ENCODE measurements at regions not wholly inside any gene's neighbourhood (a gene's known extent, or its start where the extent isn't known, plus 50 kb on each side); places are given as distances from the start of the nearest gene placed in this dataset.
A peak's percentile ranks its signal among the peaks of the same experiment; 100 is the strongest.

DNA sequence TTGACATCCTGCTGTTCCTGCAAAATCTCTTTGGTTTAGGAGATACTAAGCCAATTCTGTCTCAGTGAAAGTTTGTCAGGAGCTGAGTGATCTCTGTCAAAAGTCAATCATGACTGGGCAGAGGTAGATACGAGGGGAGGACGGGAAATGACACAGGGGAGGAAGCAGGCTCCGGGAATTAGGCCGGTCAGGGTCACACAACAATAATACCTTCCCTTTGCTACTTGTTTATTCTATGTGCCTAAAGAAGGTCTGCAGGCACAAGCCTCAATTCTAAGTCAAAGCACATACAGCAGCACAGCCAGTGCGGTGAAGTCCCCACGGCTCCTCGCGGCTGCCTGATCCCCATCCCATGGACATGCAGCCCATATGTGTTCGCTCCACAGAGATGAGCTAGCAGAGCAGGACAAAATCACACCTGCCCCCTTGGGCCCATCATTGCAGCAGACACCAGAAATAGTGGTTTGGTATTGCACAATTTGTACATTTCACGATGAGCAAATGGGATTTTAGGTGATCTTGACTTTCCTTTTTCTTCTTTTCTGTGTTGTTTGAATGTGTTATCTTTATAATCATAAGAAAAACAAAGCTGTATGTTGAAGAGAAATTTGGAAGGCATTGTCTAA, 141.4 kb downstream of the VAPA start:
- Mint-ChIP-seq H3K4me3 (ENCODE audit: unreplicated experiment) (no peak overlapping the region), H3K27me3 (ENCODE audit: low read depth, unreplicated experiment) (peaks cover 4% of the 10 kb centered on the region), H3K4me1 (ENCODE audit: low read depth, unreplicated experiment) (peaks cover 15% of the 10 kb centered on the region), H3K9me3 (ENCODE audit: unreplicated experiment) (no peaks in the 10 kb centered on the region), H3K36me3 (ENCODE audit: low read depth, unreplicated experiment) (no peaks in the 10 kb centered on the region), H3K27ac (ENCODE audit: unreplicated experiment) (no peak overlapping the region)
- TF ChIP-seq CTCF (IDR thresholded peaks at IDR 0.05; ENCODE audit: insufficient read depth, low read depth, low read length), result no peak
- TF ChIP-seq EZH2 (IDR thresholded peaks at IDR 0.05; ENCODE audit: insufficient read depth, low read length), result no peak
- Histone ChIP-seq H4K20me1 (ENCODE audit: insufficient read depth, low read length) (no peaks in the 10 kb centered on the region), H3K27ac (ENCODE audit: low read depth, low read length) (no peak overlapping the region), H3K36me3 (ENCODE audit: insufficient read depth, low read length) (no peaks in the 10 kb centered on the region), H3K4me3 (ENCODE audit: insufficient read depth, low read depth, low read length) (no peak overlapping the region), H3K4me2 (ENCODE audit: low read length) (no peak overlapping the region), H2AFZ (ENCODE audit: low read depth, low read length) (no peak overlapping the region), H3K4me1 (ENCODE audit: insufficient read depth, low read length) (peaks cover 26% of the 10 kb centered on the region), H3K9me3 (ENCODE audit: insufficient read depth, low read depth, low read length) (no peaks in the 10 kb centered on the region), H3K27me3 (ENCODE audit: insufficient read depth, low read length) (no peaks in the 10 kb centered on the region), H3K79me2 (ENCODE audit: insufficient read depth, low read length) (no peaks in the 10 kb centered on the region), H3K9ac (ENCODE audit: low read length) (no peak overlapping the region)
- FAIRE-seq (no peak), DNase-seq (ENCODE audit: low read depth) (no peak)

GRCh38 chr18:10056506-10056905, 142.7 kb downstream of the VAPA start:
- Mint-ChIP-seq H3K4me1 (ENCODE audit: low read depth, unreplicated experiment) (peaks cover 17% of the 10 kb centered on the region), H3K27me3 (ENCODE audit: low read depth, unreplicated experiment) (peaks cover 4% of the 10 kb centered on the region), H3K4me3 (ENCODE audit: unreplicated experiment) (no peak overlapping the region), H3K36me3 (ENCODE audit: low read depth, unreplicated experiment) (no peaks in the 10 kb centered on the region), H3K27ac (ENCODE audit: unreplicated experiment) (peak overlapping the region; percentile 96), H3K9me3 (ENCODE audit: unreplicated experiment) (no peaks in the 10 kb centered on the region)
- no peak overlapping the region for H3K4me2 ChIP-seq (ENCODE audit: low read length)
- TF ChIP-seq EZH2 (IDR thresholded peaks at IDR 0.05; ENCODE audit: insufficient read depth, low read length), result no peak
- TF ChIP-seq CTCF (IDR thresholded peaks at IDR 0.05; ENCODE audit: insufficient read depth, low read depth, low read length), result no peak
- no peaks in the 10 kb centered on the region for H4K20me1 ChIP-seq (ENCODE audit: insufficient read depth, low read length)
- H3K9me3 ChIP-seq (ENCODE audit: insufficient read depth, low read depth, low read length), result no peaks in the 10 kb centered on the region
- no peaks in the 10 kb centered on the region for H3K27me3 ChIP-seq (ENCODE audit: insufficient read depth, low read length)
- H3K36me3 ChIP-seq (ENCODE audit: insufficient read depth, low read length), result no peaks in the 10 kb centered on the region
- no peak overlapping the region for H3K4me3 ChIP-seq (ENCODE audit: insufficient read depth, low read depth, low read length)
- peaks cover 26% of the 10 kb centered on the region for H3K4me1 ChIP-seq (ENCODE audit: insufficient read depth, low read length)
- H3K9ac ChIP-seq (ENCODE audit: low read length), result no peak overlapping the region
- H3K79me2 ChIP-seq (ENCODE audit: insufficient read depth, low read length), result no peaks in the 10 kb centered on the region
- no peak overlapping the region for H2AFZ ChIP-seq (ENCODE audit: low read depth, low read length)
- FAIRE-seq (no peak), DNase-seq (ENCODE audit: low read depth) (no peak)
- no peak overlapping the region for H3K27ac ChIP-seq (ENCODE audit: low read depth, low read length)

DNA sequence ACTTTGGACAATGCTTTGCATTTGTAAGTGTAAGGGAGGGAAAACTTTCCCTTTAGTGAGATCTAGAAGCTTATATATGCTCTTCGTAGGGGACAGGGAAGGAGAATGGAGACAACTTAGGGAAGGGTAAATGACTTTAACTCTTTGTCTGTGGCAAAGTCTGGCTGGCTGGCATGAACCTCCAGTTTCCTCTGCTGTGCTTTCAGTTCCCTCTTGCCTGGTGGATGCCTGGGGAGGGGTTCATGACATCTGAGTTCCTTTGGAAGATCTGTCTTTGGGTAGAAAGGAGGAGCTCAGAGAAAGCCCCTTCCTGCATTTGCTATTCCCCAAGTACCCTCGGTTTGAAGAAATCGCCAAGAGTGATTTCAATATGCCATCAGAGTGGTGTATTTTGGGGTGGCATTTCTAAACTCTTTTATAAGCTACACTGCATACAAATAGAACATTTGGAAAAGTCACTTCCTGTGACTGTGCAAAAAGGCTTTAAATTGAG, 143.6 kb downstream of the VAPA start:
- DNase-seq (ENCODE audit: low read depth), result no peak
- Histone ChIP-seq H3K4me2 (ENCODE audit: low read length) (peak overlapping the region; percentile 66), H4K20me1 (ENCODE audit: insufficient read depth, low read length) (no peaks in the 10 kb centered on the region), H3K79me2 (ENCODE audit: insufficient read depth, low read length) (no peaks in the 10 kb centered on the region), H3K4me1 (ENCODE audit: insufficient read depth, low read length) (peaks cover 22% of the 10 kb centered on the region), H3K27me3 (ENCODE audit: insufficient read depth, low read length) (no peaks in the 10 kb centered on the region), H3K36me3 (ENCODE audit: insufficient read depth, low read length) (no peaks in the 10 kb centered on the region), H3K27ac (ENCODE audit: low read depth, low read length) (peak overlapping the region; percentile 78), H3K9me3 (ENCODE audit: insufficient read depth, low read depth, low read length) (no peaks in the 10 kb centered on the region), H3K4me3 (ENCODE audit: insufficient read depth, low read depth, low read length) (peak overlapping the region; percentile 18), H3K9ac (ENCODE audit: low read length) (peak overlapping the region; percentile 33), H2AFZ (ENCODE audit: low read depth, low read length) (no peak overlapping the region)
- Mint-ChIP-seq H3K27me3 (ENCODE audit: low read depth, unreplicated experiment) (peaks cover 4% of the 10 kb centered on the region), H3K4me3 (ENCODE audit: unreplicated experiment) (no peak overlapping the region), H3K4me1 (ENCODE audit: low read depth, unreplicated experiment) (peaks cover 21% of the 10 kb centered on the region), H3K27ac (ENCODE audit: unreplicated experiment) (peak overlapping the region; percentile 96), H3K9me3 (ENCODE audit: unreplicated experiment) (no peaks in the 10 kb centered on the region), H3K36me3 (ENCODE audit: low read depth, unreplicated experiment) (no peaks in the 10 kb centered on the region)
- no peak for FAIRE-seq
- TF ChIP-seq CTCF (IDR thresholded peaks at IDR 0.05; ENCODE audit: insufficient read depth, low read depth, low read length), result no peak
- no peak for TF ChIP-seq EZH2 (IDR thresholded peaks at IDR 0.05; ENCODE audit: insufficient read depth, low read length)

All from astrocyte (in vitro differentiated cells and primary cell).